HG03521 (cell line): ENCODE measurements at regions not wholly inside any gene's neighbourhood (a gene's known extent, or its start where the extent isn't known, plus 50 kb on each side); places are given as distances from the start of the nearest gene placed in this dataset.
A peak's percentile ranks its signal among the peaks of the same experiment; 100 is the strongest.

Source experiments
- ATAC-seq: cut with Tn5 transposase; IDR thresholded peaks from one replicate; pipeline ENCODE4 v1.9.1; 2021; ENCODE audit warnings: mild to moderate bottlenecking, moderate library complexity; ENCODE audit not compliant: unreplicated experiment

DNA sequence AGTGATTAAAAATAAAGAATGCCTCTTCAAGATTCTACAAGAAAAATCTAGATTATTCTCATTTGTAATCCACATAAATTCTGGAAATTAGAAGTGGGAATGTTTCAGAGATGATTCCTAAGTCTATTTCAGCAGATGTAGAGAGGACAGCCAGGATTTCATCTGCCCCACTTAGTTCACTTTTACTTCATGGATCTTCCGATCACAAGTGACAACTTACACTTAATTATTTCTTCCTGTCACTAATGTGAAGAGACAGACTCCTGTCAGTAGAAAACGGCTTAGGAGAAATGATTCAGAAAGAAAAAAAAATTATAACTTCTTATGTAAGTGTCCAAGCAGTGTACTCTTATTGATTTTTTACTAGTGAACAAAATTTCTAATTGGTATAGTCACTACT, 368.2 kb upstream of the SMIM30 start:
- ATAC-seq = no peak

DNA sequence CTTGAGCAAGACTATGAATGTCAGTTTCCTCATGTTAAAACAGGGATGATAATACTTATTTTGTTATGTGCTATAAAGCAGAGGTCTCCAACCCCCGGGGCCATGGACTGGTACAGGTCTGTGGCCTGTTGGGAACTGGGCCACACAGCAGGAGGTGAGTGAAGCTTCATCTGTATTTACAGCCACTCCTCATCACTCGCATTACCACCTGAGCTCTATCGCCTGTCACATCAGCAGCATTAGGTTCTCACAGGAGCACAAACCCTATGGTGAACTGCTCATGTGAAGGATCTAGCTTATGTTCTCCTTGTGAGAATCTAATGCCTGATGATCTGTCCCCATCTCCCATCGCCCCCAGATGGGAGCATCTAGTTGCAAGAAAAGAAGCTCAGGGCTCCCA, 365.3 kb upstream of the SMIM30 start:
- ATAC-seq = no peak

DNA sequence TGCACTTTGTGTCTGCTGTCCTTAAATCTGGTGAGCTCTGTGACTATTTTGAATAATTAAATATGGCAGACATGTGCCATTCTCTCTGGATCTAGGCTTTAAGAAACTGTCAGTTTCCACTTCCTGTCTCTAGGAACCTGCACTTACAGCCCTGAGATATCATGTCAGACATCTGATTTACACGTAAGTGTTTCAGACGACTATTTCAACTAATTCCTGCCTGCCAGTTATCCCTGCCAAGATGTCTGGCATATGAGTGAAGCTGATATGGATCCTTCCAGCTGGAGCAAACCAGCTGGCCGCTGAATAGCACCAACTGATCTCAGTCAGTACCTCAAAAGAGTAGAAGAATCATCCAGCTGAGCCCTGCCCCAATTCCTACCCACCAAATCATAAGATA, 362.2 kb upstream of the SMIM30 start:
- no peak for ATAC-seq

DNA sequence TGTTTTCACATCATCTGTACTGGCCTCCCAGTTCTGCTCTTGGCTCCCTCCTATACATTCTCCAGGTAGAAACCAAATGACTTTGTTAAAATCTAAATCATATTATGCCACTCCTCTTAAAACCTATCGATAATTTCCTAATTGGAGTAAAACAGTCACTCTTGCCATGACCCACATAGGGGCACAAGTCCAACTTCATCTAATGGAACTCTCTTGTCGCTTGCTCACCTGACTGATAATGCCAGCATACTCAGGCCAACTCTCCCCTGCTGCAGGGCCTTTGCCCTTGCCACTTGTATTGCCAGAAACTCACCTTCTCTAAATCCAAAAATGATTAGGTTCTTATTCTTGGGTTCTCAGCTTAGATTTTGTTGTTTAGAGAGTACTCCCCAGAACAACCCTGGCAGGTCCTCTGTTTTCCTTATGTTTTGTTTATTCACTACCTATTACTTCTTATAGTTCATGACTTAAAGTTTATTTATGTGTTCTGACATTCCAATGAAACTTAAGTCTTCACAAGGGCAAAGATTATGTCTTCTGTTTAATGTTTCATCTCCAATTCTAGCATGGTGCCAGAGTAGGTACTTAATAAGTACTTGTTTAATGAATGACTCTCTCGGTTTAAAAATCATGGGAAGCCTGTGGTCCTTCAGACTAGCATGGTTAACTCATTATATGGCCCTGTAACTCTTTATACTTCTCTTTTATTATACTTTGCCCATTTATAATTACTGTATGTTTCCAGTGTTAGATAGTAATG, 345.9 kb upstream of the SMIM30 start:
- ATAC-seq = no peak

DNA sequence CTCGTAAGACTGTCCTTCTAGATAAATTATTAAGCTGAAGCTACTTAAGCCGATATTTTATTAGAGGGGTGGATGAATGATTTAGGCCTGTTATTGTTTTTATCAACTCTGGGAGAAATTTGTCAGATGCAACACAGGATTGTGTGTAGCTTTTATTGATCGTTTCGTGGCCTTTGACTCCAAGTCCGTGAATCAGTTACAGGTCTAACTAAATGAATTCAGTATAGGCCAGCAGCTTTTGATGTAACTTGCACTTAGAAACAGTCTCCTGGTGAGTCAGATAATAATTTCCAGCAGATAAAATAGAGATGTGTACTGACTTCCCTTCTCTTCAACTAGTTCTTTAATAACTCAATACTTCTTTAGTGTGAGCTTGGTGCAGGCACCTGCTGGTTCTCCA, 341.7 kb upstream of the SMIM30 start:
- ATAC-seq = no peak

DNA sequence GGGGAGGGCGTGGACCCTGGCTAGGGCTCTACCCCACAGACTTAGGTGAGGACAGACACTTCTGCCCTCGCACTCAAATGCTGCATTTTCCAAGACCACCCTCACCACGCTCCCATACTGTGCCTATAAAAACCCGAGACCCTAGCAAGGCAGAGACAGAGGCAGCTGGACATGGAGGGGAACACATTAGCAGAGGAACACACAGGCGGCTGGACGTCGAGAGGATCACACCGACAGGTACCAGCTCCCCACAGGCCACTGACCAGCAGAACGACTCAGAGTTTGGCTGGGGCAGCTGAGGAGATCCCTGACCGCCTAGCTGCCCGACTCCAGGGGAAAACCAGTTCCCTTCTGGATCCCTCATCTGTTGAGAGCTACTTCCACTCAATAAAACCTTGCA, 338.2 kb upstream of the SMIM30 start:
- no peak for ATAC-seq

DNA sequence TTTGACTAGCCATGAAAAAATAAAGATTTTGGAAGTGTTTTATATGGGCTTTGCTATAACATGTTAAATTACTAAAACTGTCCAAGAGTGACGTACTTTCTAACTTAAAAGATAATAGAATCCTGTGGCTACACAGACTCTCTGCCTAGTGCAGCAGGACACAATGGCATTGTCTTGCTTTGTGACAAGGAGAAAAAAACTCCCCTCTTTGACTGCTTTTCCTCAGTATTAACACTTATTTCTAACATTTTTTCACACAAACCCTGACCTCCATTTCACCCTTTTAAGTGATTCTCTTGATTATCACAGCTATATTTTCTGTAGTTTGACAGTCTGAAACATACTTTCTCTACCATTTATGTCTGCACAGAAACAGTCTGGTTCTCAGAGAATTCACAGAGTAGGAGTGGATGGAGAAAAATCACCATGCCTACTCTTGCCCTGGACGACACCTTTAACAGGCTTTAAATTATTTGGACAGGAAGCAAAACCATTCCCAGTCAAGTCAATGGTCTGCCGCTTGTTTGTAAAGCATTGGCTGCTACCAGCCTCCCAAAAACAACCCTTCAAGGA, 336.3 kb upstream of the SMIM30 start:
- ATAC-seq = no peak

DNA sequence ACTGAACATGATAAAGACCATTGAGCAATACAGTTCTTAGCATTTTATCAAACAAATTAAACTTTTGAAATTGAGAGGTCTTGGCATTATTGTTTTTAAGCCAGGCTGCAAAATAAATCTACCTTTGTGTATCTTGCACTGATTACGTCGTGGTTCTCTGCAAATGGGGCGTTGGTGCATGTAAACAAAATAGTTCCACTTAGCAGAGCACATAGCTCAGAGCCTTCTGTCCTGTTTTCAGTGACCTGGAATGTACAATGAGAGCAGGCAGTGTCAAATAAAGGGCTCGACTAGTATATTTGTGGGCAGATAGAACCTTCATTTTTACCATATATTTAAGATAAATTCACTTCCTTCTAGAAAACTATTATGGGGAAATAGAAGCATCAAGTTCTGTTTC, 333.9 kb upstream of the SMIM30 start:
- no peak for ATAC-seq

DNA sequence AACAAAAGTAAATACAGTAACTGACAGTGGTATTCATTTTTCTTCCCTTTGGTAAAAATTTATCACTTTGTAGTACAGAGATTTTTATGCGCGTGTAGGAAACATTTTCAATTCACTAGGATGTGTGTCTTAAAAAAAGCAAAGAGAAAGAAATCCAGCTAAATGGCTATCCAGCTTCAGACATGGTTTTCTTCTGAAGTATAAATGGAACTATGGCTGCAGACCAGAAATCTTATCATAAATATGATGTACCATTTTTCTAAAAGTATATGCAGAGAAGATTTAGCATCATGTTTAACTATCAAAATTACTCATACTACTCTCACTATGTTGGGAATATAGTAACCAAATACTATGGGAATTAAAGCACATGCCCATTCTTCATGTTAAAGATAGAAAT, 328.4 kb upstream of the SMIM30 start:
- ATAC-seq = no peak

DNA sequence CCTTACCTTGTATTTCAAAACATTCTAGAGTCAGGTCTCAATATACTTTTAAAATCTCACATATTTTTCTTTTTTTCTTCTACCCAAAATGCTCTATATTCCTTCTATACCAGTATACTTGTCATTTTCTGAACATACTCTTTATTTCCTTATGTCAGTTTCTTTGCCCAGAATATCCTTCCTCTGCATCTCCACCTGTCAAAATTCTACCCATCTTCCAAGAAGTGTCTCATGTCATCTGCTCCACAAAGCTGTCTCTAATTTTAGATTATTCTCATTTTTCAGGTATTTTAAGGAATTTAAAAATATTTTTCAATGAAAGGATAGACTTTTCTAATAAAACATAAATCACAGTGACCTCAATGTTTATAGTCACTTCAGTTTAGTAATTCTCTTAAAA, 328.0 kb upstream of the SMIM30 start:
- no peak for ATAC-seq

DNA sequence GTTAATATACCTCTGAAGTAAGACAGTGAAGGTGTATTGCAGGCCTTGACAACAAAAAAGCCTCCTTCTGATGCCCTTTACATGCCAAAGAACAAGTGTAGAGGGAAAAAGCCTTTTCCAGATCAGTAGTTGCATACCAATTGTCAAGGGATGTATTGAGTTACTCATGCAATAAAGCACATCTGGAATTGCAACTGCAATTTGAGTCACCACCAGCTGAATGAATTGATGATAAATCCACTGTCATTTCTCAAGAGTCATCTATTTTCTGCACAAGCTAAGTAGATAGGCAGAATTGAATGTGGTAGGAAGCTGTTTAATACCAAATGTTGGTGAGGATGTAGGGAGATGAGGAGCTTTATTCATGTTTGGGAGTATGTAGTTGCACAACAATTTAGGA, 325.9 kb upstream of the SMIM30 start:
- ATAC-seq = no peak

DNA sequence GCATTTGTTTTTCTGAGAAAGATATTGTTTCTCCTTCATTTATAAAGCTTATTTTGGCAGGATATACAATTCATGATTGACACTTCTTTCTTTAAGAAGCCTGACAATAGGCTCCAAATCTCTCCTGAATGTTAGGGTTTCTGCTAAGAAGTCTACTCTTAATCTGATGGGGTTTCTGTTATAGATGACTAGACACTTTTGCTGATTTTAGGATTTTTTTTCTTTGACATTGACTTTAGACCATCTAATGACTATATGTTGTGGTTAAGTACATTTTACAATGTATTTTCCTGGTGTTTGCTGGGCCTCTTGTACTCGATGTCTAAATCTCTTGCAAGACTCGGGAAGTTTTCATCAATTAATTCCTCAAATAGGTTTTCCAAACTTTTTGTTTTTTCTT, 321.8 kb upstream of the SMIM30 start:
- no peak for ATAC-seq

DNA sequence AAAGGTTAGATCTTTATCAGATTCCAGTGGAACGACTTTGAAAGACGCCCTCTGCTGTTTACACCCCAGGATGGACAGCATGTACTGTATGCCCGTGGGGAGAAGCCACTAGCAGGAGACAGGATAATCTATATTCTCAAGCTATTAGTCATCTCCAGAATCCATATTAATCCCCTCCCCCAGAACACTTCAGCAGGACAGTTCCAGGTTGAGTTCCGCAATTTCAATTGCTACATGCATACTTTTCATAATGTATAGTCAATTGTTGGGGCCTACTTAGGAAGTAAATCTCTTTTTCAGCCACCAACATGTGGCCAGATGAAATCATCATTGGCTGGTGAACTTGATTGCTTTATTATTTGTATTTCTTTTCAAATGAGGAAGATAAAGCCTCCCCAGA, 313.1 kb upstream of the SMIM30 start:
- no peak for ATAC-seq

DNA sequence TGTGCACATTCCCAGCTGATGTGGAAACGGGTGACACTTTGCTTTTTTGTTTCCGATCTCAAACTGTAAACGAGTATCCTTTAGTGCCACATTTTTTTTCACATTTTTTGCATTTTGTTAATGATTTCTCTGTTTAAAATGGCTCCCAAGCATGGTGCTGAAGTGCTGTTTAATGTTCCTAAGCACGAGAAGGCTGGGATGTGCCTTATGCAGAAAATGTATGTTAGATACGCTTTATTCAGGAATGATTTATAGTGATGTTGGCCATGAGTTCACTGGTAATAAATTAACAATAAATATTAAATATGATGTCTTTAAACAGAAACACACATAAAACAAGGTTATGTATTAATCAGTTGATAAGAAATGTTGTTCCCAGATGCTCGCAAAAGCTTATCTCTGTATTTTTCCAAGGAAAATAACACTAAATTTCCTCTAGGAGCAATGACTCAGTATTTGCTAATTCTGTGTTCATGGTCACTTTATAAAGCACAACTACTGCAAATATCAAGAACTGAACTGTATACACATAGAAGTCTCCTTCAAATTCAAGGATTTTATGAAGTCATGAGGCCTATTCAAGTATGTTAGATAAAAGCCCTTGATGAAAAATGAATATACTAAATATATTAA, 305.9 kb upstream of the SMIM30 start:
- no peak for ATAC-seq

DNA sequence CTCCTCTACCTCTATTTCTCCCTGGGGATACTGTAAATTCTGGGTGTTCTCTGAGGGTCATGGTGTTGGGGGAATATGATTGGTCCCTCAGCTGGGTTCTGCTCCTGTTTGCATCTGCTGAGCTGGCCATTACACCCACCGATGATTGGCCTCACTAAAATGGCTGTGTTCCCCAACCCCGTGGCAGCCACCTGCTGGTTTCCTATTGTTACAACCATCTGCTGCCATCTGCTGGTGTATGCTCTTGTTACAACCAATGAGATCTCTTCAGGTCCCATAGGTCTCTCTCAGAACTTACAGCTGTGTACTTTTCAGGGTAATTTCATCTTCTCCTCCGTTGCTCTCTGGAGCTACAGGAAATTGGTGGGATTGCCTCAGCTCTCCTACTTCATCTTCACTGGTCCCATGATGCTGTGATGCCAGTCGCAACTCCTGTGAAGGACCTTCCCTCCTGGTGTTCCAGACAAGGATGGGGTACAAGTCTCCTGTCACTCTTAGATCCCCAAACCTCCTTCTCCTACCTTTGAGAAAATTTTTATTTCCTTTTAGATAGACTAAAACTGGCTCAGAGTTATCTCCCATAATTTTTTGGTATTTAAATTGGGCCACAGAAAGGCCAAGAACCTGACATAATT, 303.5 kb upstream of the SMIM30 start:
- ATAC-seq = peak; percentile 100

DNA sequence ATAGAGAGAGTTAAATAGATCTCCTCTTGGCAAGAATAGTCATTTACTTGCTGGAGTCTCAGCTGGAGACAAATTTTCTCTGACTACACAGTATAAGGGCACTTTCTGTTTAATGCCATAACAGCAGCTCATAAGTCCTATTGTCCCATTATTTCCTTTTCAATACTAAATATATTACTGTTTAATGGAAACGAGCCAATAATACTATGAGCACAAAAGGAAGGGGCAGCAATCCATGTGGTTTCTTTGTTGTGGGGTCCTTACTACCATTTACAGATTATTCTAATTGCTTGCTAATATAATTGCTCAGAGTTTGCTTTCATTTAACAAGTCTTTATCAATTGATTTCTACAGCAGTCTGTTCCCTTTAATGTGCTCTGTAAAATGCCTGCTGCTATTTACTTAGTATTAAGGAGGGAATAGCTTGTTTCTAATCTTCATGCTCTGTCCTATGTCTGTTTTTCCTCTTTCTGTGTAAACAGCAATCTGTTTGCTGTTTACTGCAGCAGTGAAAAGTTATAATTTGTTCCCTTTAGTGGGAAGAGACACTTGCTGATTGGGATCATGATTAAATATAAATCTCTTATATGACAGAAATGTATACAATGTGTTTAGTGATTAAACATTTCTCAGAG, 296.2 kb upstream of the SMIM30 start:
- no peak for ATAC-seq

DNA sequence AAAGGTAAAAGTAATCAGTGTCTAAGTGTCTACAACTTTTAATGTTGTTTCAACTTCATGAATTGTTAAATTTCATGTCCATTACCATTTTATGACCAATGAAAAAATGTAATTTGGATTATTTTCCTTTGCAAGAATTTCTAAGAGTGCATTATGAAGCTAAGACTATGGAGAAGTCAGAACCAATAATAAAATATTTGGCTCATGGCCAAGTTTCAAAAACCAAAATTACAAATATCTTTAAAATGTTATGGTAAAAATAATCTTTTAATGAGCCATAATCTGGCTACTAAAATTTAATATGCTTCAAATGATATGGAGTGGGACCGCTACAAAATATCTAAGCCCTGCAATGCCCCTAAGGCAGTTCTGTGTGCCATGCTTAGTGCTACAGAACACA, 294.1 kb upstream of the SMIM30 start:
- no peak for ATAC-seq

DNA sequence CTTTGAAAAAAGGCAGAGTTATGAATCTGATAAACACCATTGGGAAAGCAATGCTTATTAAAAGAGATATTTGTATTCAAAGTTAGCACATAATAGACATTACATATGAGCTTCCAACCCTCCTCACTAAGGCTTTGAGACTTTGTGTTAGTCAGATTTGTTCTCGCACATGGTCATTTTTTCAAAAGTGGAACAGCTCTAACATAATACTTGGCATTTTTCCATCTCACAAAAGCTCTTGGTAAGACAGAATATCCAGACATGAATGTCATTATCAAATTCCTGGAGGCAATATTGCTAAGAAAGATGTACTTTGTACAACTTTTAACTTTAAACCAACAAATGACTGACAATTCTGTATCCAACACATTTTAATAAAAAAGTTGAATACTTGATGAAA, 292.4 kb upstream of the SMIM30 start:
- ATAC-seq = no peak

DNA sequence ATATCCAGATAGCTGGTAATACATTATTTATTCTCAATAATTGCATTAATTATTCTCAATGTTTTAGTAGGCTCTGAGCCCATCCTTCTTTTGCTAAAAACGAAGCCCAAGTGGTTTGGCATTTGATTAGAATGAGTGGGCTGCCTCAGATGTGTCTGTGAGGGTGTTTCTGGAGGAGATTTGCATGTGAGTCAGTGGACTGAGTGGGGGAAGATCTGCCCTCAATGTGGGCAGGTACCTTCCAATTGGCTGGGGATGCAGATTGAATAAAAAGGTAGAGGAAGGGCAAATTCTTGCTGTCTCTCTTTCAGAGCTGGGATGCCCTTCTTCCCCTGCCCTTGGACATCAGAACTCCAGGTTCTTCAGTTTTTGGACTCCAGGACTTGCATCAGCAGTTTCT, 290.6 kb upstream of the SMIM30 start:
- no peak for ATAC-seq

DNA sequence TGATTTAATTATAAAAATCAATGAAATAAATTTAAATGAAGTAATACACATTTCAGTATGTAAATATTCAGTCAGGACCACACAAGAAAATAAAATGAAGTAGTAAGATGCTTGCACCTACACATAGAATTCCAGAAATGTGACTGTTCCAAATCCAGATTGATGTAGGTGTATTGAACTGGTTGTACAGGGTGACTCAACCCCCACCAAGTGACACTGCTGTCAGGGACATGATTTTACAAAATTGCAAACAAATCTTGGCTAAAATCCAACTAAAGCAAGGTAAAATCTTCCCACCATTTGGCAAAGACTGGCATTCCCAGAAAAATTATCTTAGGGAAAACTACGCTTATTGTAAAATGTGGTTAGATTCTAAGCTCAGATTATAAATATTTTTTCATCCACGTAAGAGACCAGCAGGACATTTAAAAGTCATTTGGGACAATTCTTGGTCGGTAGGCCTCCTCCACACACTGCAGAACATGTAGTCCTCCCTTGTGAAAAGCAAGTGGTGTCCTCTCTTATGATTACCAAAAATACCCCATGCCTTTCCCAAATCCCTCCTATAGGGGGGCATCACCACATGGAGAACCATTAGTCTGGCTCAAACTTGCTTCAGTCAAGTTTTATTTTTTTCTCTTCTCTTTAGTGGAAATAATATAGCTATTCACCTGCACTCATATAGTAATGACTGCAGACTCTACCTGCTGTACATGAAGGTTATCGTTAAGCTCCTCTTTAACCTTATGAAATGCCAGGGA, 287.1 kb upstream of the SMIM30 start:
- no peak for ATAC-seq

DNA sequence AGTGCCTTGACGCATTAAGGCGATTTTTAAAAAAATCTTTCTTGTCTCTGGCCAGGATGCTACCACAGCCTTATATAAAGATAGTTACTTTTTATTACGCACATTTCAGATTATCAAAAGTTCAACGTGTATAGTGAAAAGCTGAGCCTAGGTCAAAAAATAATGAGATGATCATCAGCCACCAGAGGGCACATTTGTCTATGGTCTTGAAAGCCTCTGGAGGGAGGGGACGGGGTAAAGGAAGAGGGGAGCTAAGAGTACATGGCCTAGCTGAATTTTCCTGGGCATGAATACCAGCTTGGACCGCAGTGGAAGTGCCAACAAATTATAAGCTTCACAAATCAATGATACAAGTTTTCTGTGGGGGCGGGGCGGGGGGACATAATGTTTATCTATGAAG, 285.9 kb upstream of the SMIM30 start:
- no peak for ATAC-seq
